ENCODE measurements at regions not wholly inside any gene's neighbourhood (a gene's known extent, or its start where the extent isn't known, plus 50 kb on each side); places are given as distances from the start of the nearest gene placed in this dataset.

- H3K36me3 ChIP-seq (replicated peaks) = no peaks in the 10 kb centered on the region
- in situ Hi-C loops (cut with HindIII; ENCODE audit: low pct_ligation_motif_present, low sequenced_read_pairs) = no loop called here
- H3K27ac ChIP-seq = no peak overlapping the region
- H3K4me3 ChIP-seq (ENCODE audit: low read depth, low read length) = no peak overlapping the region
- no peak for TF ChIP-seq CTCF (IDR thresholded peaks at IDR 0.05; ENCODE audit: low read depth, low read length, missing control alignments)
- H3K27me3 ChIP-seq (replicated peaks) = peaks cover 2% of the 10 kb centered on the region
- DNase-seq = no peak
Observed at GRCh38 chr2:120501591-120501990, 155.7 kb downstream of the INHBB start.

- Histone ChIP-seq H3K27ac (no peak overlapping the region), H3K36me3 (replicated peaks) (no peaks in the 10 kb centered on the region), H3K27me3 (replicated peaks) (peaks cover 4% of the 10 kb centered on the region), H3K4me3 (ENCODE audit: low read depth, low read length) (no peak overlapping the region)
- in situ Hi-C loops (cut with HindIII; ENCODE audit: low pct_ligation_motif_present, low sequenced_read_pairs) = no loop called here
- TF ChIP-seq CTCF (IDR thresholded peaks at IDR 0.05; ENCODE audit: low read depth, low read length, missing control alignments) = no peak
- DNase-seq = no peak
Observed at GRCh38 chr2:120502357-120502756, 156.4 kb downstream of the INHBB start.

- TF ChIP-seq CTCF (IDR thresholded peaks at IDR 0.05; ENCODE audit: low read depth, low read length, missing control alignments) = no peak
- Histone ChIP-seq H3K27ac (no peak overlapping the region), H3K27me3 (replicated peaks) (peaks cover 6% of the 10 kb centered on the region), H3K36me3 (replicated peaks) (no peaks in the 10 kb centered on the region), H3K4me3 (ENCODE audit: low read depth, low read length) (no peak overlapping the region)
- no peak for DNase-seq
- in situ Hi-C loops (cut with HindIII; ENCODE audit: low pct_ligation_motif_present, low sequenced_read_pairs) = no loop called here
Observed at GRCh38 chr2:120502761-120503160, 156.8 kb downstream of the INHBB start.

GRCh38 chr2:120503206-120503792, 157.4 kb downstream of the INHBB start:
- Histone ChIP-seq H3K27ac (no peak overlapping the region), H3K36me3 (replicated peaks) (no peaks in the 10 kb centered on the region), H3K4me3 (ENCODE audit: low read depth, low read length) (no peak overlapping the region), H3K27me3 (replicated peaks) (peaks cover 6% of the 10 kb centered on the region)
- in situ Hi-C loops (cut with HindIII; ENCODE audit: low pct_ligation_motif_present, low sequenced_read_pairs) = no loop called here
- no peak for DNase-seq
- TF ChIP-seq CTCF (IDR thresholded peaks at IDR 0.05; ENCODE audit: low read depth, low read length, missing control alignments) = no peak

- Histone ChIP-seq H3K27me3 (replicated peaks) (peaks cover 6% of the 10 kb centered on the region), H3K4me3 (ENCODE audit: low read depth, low read length) (no peak overlapping the region), H3K36me3 (replicated peaks) (no peaks in the 10 kb centered on the region), H3K27ac (no peak overlapping the region)
- DNase-seq = peak; percentile 47
- no peak for TF ChIP-seq CTCF (IDR thresholded peaks at IDR 0.05; ENCODE audit: low read depth, low read length, missing control alignments)
- in situ Hi-C loops (cut with HindIII; ENCODE audit: low pct_ligation_motif_present, low sequenced_read_pairs) = no loop called here
Observed at GRCh38 chr2:120503793-120504571, 158.0 kb downstream of the INHBB start.
